PC-3 (cell line): ENCODE measurements at regions not wholly inside any gene's neighbourhood (a gene's known extent, or its start where the extent isn't known, plus 50 kb on each side); places are given as distances from the start of the nearest gene placed in this dataset.

Source experiments
- ATAC-seq: fragments of 200-7000 bp; cut with Tn5 transposase; 2 replicates; pipeline ENCODE4 v1.9.1; 2020; ENCODE audit warnings: mild to moderate bottlenecking, moderate library complexity
- BruUV-seq: library from RNA; stranded (reverse); fragments of 400-500 nt; replicated peaks from 2 replicates; lab custom pipeline; 2021; lab: Mats Ljungman, UMichigan
- CTCF ChIA-PET: fragments of 300-600 bp; sonication (Branson Sonifier 250); formaldehyde crosslinking; loops from one replicate; lab custom pipeline; 2022; ENCODE audit warnings: antibody characterized with exemption; lab: Charles Lee
- POLR2A ChIA-PET: fragments of 300-600 bp; sonication (Branson Sonifier 250); formaldehyde crosslinking; loops from one replicate; lab custom pipeline; 2022; ENCODE audit warnings: antibody characterized with exemption; ENCODE audit not compliant: unreplicated experiment; lab: Charles Lee
- DNase-seq: peaks from one replicate; pipeline ENCODE4 v3.0.0-alpha.2; 2015
- H2AFZ ChIP-seq: fragments of 300-600 bp; sonication (generic); 2 replicates; pipeline ENCODE4 v1.6.0; 2016; ENCODE audit warnings: antibody characterized with exemption, low read length
- H3F3A ChIP-seq: fragments of 300-600 bp; sonication (generic); one replicate; pipeline ENCODE4 v1.6.0; 2017; ENCODE audit warnings: antibody characterized with exemption, low read length, control low read depth, mild to moderate bottlenecking; ENCODE audit not compliant: unreplicated experiment
- H3K27ac ChIP-seq: fragments of 300-600 bp; sonication (generic); 2 replicates; pipeline ENCODE4 v1.5.1; 2016; ENCODE audit warnings: mild to moderate bottlenecking, low read length
- H3K27me3 ChIP-seq: fragments of 300-600 bp; sonication (generic); 2 replicates; pipeline ENCODE4 v1.6.1; 2016; ENCODE audit warnings: low read length, mixed read lengths
- H3K36me3 ChIP-seq: fragments of 300-600 bp; sonication (generic); 2 replicates; pipeline ENCODE4 v1.6.1; 2016; ENCODE audit warnings: low read depth, mixed run types, low read length, mixed read lengths
- H3K4me1 ChIP-seq: fragments of 300-600 bp; sonication (generic); 2 replicates; pipeline ENCODE4 v1.5.1; 2016; ENCODE audit warnings: low read length; ENCODE audit not compliant: insufficient read depth
- H3K4me2 ChIP-seq: fragments of 300-600 bp; sonication (generic); 2 replicates; pipeline ENCODE4 v1.6.0; 2016; ENCODE audit warnings: low read length
- H3K4me3 ChIP-seq: fragments of 300-600 bp; sonication (generic); 2 replicates; pipeline ENCODE4 v1.5.1; 2016; ENCODE audit warnings: mild to moderate bottlenecking, low read length, mixed read lengths
- H3K79me2 ChIP-seq: fragments of 300-600 bp; sonication (generic); 2 replicates; pipeline ENCODE4 v1.6.1; 2017; ENCODE audit warnings: low read length, mixed read lengths
- H3K9ac ChIP-seq: fragments of 300-600 bp; sonication (generic); 2 replicates; pipeline ENCODE4 v1.6.0; 2016; ENCODE audit warnings: mild to moderate bottlenecking, low read length
- H3K9me2 ChIP-seq: fragments of 300-600 bp; sonication (generic); replicated peaks from 2 replicates; pipeline ENCODE4 v1.6.1; 2016; ENCODE audit warnings: mixed run types, low read length, mixed read lengths
- H3K9me3 ChIP-seq: fragments of 300-600 bp; sonication (generic); 2 replicates; pipeline ENCODE4 v1.6.1; 2016; ENCODE audit warnings: low read length, mixed read lengths
- H4K20me1 ChIP-seq: fragments of 300-600 bp; sonication (generic); 2 replicates; pipeline ENCODE4 v1.6.1; 2016; ENCODE audit warnings: low read length, mixed read lengths
- CTCF ChIP-seq: fragments of 300-600 bp; sonication (generic); conservative IDR thresholded peaks from 2 replicates; pipeline ENCODE4 v1.5.1; 2017; ENCODE audit warnings: antibody characterized with exemption, low read depth, mild to moderate bottlenecking, low read length
- EZH2 ChIP-seq: fragments of 300-600 bp; sonication (generic); IDR thresholded peaks from one replicate; pipeline ENCODE4 v1.6.1; 2017; ENCODE audit warnings: antibody characterized with exemption, mild to moderate bottlenecking, low read length; ENCODE audit not compliant: unreplicated experiment
- EZH2phosphoT487 ChIP-seq: fragments of 300-600 bp; sonication (generic); IDR thresholded peaks from 2 replicates; pipeline ENCODE4 v1.6.1; 2018; ENCODE audit warnings: mild to moderate bottlenecking, antibody characterized with exemption, low read length, borderline replicate concordance
- intact Hi-C: fragments of 100-400 bp; cut with micrococcal nuclease; formaldehyde crosslinking; loops from 2 replicates; pipeline ENCODE4 v1.9.0; 2023

DNA sequence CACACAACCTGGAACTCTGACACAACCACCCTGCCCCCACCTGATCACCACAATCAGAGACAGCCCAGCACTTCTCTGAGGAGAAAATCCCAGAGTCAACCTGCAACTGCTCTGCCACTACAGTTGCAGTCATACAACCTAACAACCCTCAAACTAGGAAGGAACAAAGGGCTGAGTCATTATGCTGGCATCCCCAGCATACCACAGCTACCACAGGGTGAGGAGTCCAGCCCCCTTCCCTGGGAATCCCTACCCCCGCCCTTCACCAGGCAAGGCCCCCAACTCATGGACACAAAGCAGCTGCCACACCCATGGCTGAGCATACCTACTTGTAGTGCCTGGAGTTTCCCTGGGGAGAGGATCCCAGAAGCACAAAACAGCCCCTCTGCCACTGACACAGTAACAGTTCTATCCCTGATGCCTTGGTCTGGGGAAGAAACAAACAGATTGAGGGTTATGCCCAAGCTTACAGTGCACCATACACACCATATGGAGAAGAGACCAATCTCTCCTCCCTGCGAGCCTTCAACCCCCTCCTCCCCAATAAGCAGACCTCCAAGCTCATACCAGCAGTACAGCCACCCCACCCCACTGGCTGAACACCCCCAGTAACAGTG, 68.5 kb upstream of the C11orf58 start:
- ChIA-PET POLR2A (no interaction called here), CTCF (no interaction called here)
- Histone ChIP-seq H3K4me2 (no peak overlapping the region; the same call in 1 of the 2 replicates), H3K27ac (no peak overlapping the region), H4K20me1 (no peaks in the 10 kb centered on the region), H3K9ac (no peak overlapping the region), H3K27me3 (no peaks in the 10 kb centered on the region), H3K36me3 (no peaks in the 10 kb centered on the region), H3K4me1 (peaks cover 5% of the 10 kb centered on the region), H3F3A (no peaks in the 10 kb centered on the region), H3K4me3 (no peak overlapping the region), H3K79me2 (no peaks in the 10 kb centered on the region), H3K9me3 (no peaks in the 10 kb centered on the region), H3K9me2 (no peaks in the 10 kb centered on the region), H2AFZ (no peak overlapping the region)
- DNase-seq (peak; percentile 69), ATAC-seq (peak; percentile 40; the same call in 1 of the 2 replicates)
- TF ChIP-seq CTCF (no peak), EZH2 (no peak), EZH2phosphoT487 (no peak)
- no TSS peak for BruUV-seq
- intact Hi-C loops: no loop called here

GRCh38 chr11:16632295-16633200, 105.9 kb upstream of the C11orf58 start:
- H3F3A ChIP-seq: no peaks in the 10 kb centered on the region
- POLR2A ChIA-PET: no interaction called here
- CTCF ChIA-PET: interaction anchor here (0.8 kb wide), 1 partner anchor 1878 kb away, joined by 5 read pairs; no protein-coding TSS in a partner anchor
- DNase-seq (peak; percentile 66), ATAC-seq (peak; percentile 79)
- H3K36me3 ChIP-seq: no peaks in the 10 kb centered on the region
- H4K20me1 ChIP-seq: no peaks in the 10 kb centered on the region
- intact Hi-C loops: loop anchor here (5.0 kb wide), 2 partner anchors 250 to 1230 kb away; no protein-coding TSS in a partner anchor
- H3K4me2 ChIP-seq: peak overlapping the region; percentile 75
- no peaks in the 10 kb centered on the region for H3K27me3 ChIP-seq
- H3K79me2 ChIP-seq: no peaks in the 10 kb centered on the region
- no peak overlapping the region for H3K9ac ChIP-seq
- no TSS peak for BruUV-seq
- no peaks in the 10 kb centered on the region for H3K4me1 ChIP-seq
- H3K9me2 ChIP-seq: no peaks in the 10 kb centered on the region
- TF ChIP-seq CTCF (peak; percentile 69), EZH2phosphoT487 (no peak)
- H2AFZ ChIP-seq: peak overlapping the region; percentile 88
- H3K9me3 ChIP-seq: no peaks in the 10 kb centered on the region
- H3K4me3 ChIP-seq: peak overlapping the region; percentile 52; the same call in 1 of the 2 replicates
- no peak overlapping the region for H3K27ac ChIP-seq
